H1 (cell line): ENCODE measurements at regions not wholly inside any gene's neighbourhood (a gene's known extent, or its start where the extent isn't known, plus 50 kb on each side); places are given as distances from the start of the nearest gene placed in this dataset.

Experiments
- BRCA1 ChIP-seq: IDR thresholded peaks from 2 replicates; pipeline ENCODE4 v1.6.1; 2012; ENCODE audit warnings: low read depth, low read length, improper control_type of control experiment
- CREB1 ChIP-seq: IDR thresholded peaks from 2 replicates; pipeline ENCODE4 v1.6.1; 2012; ENCODE audit warnings: inconsistent platforms
- CTCF ChIP-seq, 3 experiments: IDR thresholded peaks; 1 replicate in 2 of 3; 2 replicates in 1 of 3; pipeline versions ENCODE4 v1.5.1 to v1.6.1; 2011; ENCODE audit warnings: low read length in 3 of 3, mild to moderate bottlenecking in 3 of 3, inconsistent platforms in 2 of 3, low read depth in 1 of 3, moderate library complexity in 1 of 3; ENCODE audit not compliant: insufficient read depth in 1 of 3; ENCODE audit errors: control extremely low read depth in 1 of 3
- EP300 ChIP-seq, 2 experiments: IDR thresholded peaks; 1 replicate in 1 of 2; 2 replicates in 1 of 2; pipeline ENCODE4 v1.6.1; 2011 to 2012; ENCODE audit warnings: low read depth in 2 of 2, low read length in 2 of 2, mild to moderate bottlenecking in 2 of 2, borderline replicate concordance in 1 of 2, inconsistent platforms in 1 of 2, moderate library complexity in 1 of 2
- EZH2 ChIP-seq: fragments of 200-600 bp; sonication (generic); IDR thresholded peaks from 2 replicates; pipeline ENCODE4 v1.7.1; 2012; ENCODE audit warnings: low read depth, mild to moderate bottlenecking, moderate library complexity, low read length, inconsistent platforms; ENCODE audit not compliant: severe bottlenecking
- POLR2A ChIP-seq, 2 experiments: IDR thresholded peaks; 1 replicate in 1 of 2; 2 replicates in 1 of 2; pipeline ENCODE4 v1.6.1; 2011; ENCODE audit warnings: low read depth in 2 of 2, low read length in 2 of 2, mild to moderate bottlenecking in 2 of 2; ENCODE audit errors: control extremely low read depth in 1 of 2
- RAD21 ChIP-seq, 2 experiments: IDR thresholded peaks in 1 of 2; conservative IDR thresholded peaks in 1 of 2; 2 replicates each; pipeline ENCODE4 v1.6.1; 2011; ENCODE audit warnings: low read depth in 2 of 2, low read length in 2 of 2, improper control_type of control experiment in 1 of 2, inconsistent platforms in 1 of 2, mild to moderate bottlenecking in 1 of 2, moderate library complexity in 1 of 2
- SIN3A ChIP-seq, 2 experiments: IDR thresholded peaks in 1 of 2; conservative IDR thresholded peaks in 1 of 2; 2 replicates each; pipeline ENCODE4 v1.6.1; 2011 to 2012; ENCODE audit warnings: low read length in 2 of 2, improper control_type of control experiment in 1 of 2, low read depth in 1 of 2, mild to moderate bottlenecking in 1 of 2
- TBP ChIP-seq: IDR thresholded peaks from 2 replicates; pipeline ENCODE4 v1.6.1; 2011; ENCODE audit warnings: low read depth, low read length, improper control_type of control experiment

GRCh38 chr10:10396601-10397000 lies 621.1 kb upstream of the CELF2 start:
- TF ChIP-seq POLR2A (IDR thresholded peaks at IDR 0.05; ENCODE audit: control extremely low read depth in 1 of 2, low read depth in 2 of 2, low read length in 2 of 2) (no peak), CTCF (IDR thresholded peaks at IDR 0.05; ENCODE audit: control extremely low read depth in 1 of 3, insufficient read depth in 1 of 3, low read depth in 1 of 3, low read length in 3 of 3) (no peak), EZH2 (no peak), CREB1 (no peak), EP300 (IDR thresholded peaks at IDR 0.05; ENCODE audit: borderline replicate concordance in 1 of 2, low read depth in 2 of 2, low read length in 2 of 2) (no peak), TBP (no peak), RAD21 (IDR thresholded peaks at IDR 0.05 in 1 of 2, conservative IDR thresholded peaks at IDR 0.05 in 1 of 2; ENCODE audit: low read depth in 2 of 2, low read length in 2 of 2) (no peak), BRCA1 (no peak), SIN3A (conservative IDR thresholded peaks at IDR 0.05 in 1 of 2, IDR thresholded peaks at IDR 0.05 in 1 of 2; ENCODE audit: low read depth in 1 of 2, low read length in 2 of 2) (no peak)
